Activated gamma-delta T cell (primary cell): ENCODE measurements at regions not wholly inside any gene's neighbourhood (a gene's known extent, or its start where the extent isn't known, plus 50 kb on each side); places are given as distances from the start of the nearest gene placed in this dataset.

Experiments
- DNase-seq: peaks from one replicate; lab custom pipeline; 2025; lab: John Stamatoyannopoulos, UW

- no peak for DNase-seq
Observed at GRCh38 chr19:46911456-46911855, 50.7 kb downstream of the ARHGAP35 start.

- no peak for DNase-seq
Observed at GRCh38 chr19:46913198-46913851, 52.5 kb downstream of the ARHGAP35 start.

GRCh38 chr19:46913852-46914430 lies 53.1 kb downstream of the ARHGAP35 start:
- DNase-seq = no peak

- no peak for DNase-seq
Observed at GRCh38 chr19:46915386-46915785, 54.6 kb downstream of the ARHGAP35 start.

- no peak for DNase-seq
Observed at GRCh38 chr19:46917002-46917401, 56.2 kb downstream of the ARHGAP35 start.

GRCh38 chr19:46919324-46919723 lies 58.5 kb downstream of the ARHGAP35 start:
- DNase-seq = no peak

- no peak for DNase-seq
Observed at GRCh38 chr19:46920362-46920761, 59.6 kb downstream of the ARHGAP35 start.

GRCh38 chr19:46921071-46921470 lies 60.3 kb downstream of the ARHGAP35 start:
- no peak for DNase-seq

- DNase-seq = no peak
Observed at GRCh38 chr19:46922465-46922864, 61.7 kb downstream of the ARHGAP35 start.

GRCh38 chr19:46924874-46925547 lies 64.2 kb downstream of the ARHGAP35 start:
- DNase-seq = no peak

- no peak for DNase-seq
Observed at GRCh38 chr19:46925548-46925950, 64.8 kb downstream of the ARHGAP35 start.

- no peak for DNase-seq
Observed at GRCh38 chr19:46926170-46927071, 65.6 kb downstream of the ARHGAP35 start.

GRCh38 chr19:46927106-46927505 lies 66.3 kb downstream of the ARHGAP35 start:
- no peak for DNase-seq

- DNase-seq = no peak
Observed at GRCh38 chr19:46927893-46928292, 67.1 kb downstream of the ARHGAP35 start.

- no peak for DNase-seq
Observed at GRCh38 chr19:46928951-46929350, 68.2 kb downstream of the ARHGAP35 start.

GRCh38 chr19:46931202-46931601 lies 70.4 kb downstream of the ARHGAP35 start:
- no peak for DNase-seq

- DNase-seq = no peak
Observed at GRCh38 chr19:46932346-46932745, 71.5 kb downstream of the ARHGAP35 start.

GRCh38 chr19:46935066-46935663 lies 74.4 kb downstream of the ARHGAP35 start:
- no peak for DNase-seq

GRCh38 chr19:46943150-46943946 lies 76.3 kb upstream of the NPAS1 start:
- DNase-seq = no peak

- no peak for DNase-seq
Observed at GRCh38 chr19:46944123-46944748, 75.4 kb upstream of the NPAS1 start.
